GM12878 (cell line): ENCODE measurements at regions not wholly inside any gene's neighbourhood (a gene's known extent, or its start where the extent isn't known, plus 50 kb on each side); places are given as distances from the start of the nearest gene placed in this dataset.

ENCODE experiments used
- EZH2 ChIP-seq: IDR thresholded peaks from 2 replicates; pipeline ENCODE4 v1.6.1; 2012; ENCODE audit warnings: low read depth, mild to moderate bottlenecking, control low read depth, inconsistent platforms, low read length, borderline replicate concordance; ENCODE audit not compliant: control insufficient read depth
- GABPA ChIP-seq: IDR thresholded peaks from 2 replicates; pipeline ENCODE4 v1.6.1; 2014; ENCODE audit warnings: antibody characterized with exemption, low read depth, mild to moderate bottlenecking, inconsistent platforms
- HDAC2 ChIP-seq: fragments of 200-600 bp; sonication (generic); IDR thresholded peaks from 2 replicates; pipeline ENCODE4 v1.6.1; 2017
- MXI1 ChIP-seq: fragments of 150-350 bp; IDR thresholded peaks from 2 replicates; pipeline ENCODE4 v1.6.1; 2011; ENCODE audit warnings: low read depth, mild to moderate bottlenecking, inconsistent platforms, low read length, improper control_type of control experiment
- NFIC ChIP-seq: IDR thresholded peaks from 2 replicates; pipeline ENCODE4 v1.6.1; 2012; ENCODE audit warnings: low read depth, mild to moderate bottlenecking, inconsistent platforms, low read length, moderate library complexity
- POLR2A ChIP-seq: IDR thresholded peaks from 2 replicates; pipeline ENCODE4 v1.6.1; 2011; ENCODE audit warnings: low read depth, mild to moderate bottlenecking, low read length
- SPI1 ChIP-seq: IDR thresholded peaks from 2 replicates; pipeline ENCODE4 v1.6.1; 2011; ENCODE audit warnings: low read depth, mild to moderate bottlenecking, low read length, moderate library complexity, borderline replicate concordance; ENCODE audit not compliant: insufficient read depth
- STAT3 ChIP-seq: IDR thresholded peaks from 2 replicates; pipeline ENCODE4 v1.6.1; 2011; ENCODE audit warnings: low read depth, low read length, improper control_type of control experiment
- TF ChIP-seq, protein P1 (sequence below): IDR thresholded peaks from 2 replicates; pipeline ENCODE4 v1.6.1; 2012; ENCODE audit warnings: low read depth, low read length, improper control_type of control experiment
- TF ChIP-seq, protein P2 (sequence below), 3 experiments: IDR thresholded peaks in 2 of 3; conservative IDR thresholded peaks in 1 of 3; 2 replicates each; pipeline ENCODE4 v1.5.1; 2011; ENCODE audit warnings: low read depth in 3 of 3, low read length in 3 of 3, mild to moderate bottlenecking in 3 of 3, control low read depth in 2 of 3, moderate library complexity in 2 of 3, inconsistent platforms in 1 of 3, mixed read lengths in 1 of 3; ENCODE audit not compliant: control insufficient read depth in 2 of 3, insufficient read depth in 1 of 3; ENCODE audit errors: extremely low read depth in 1 of 3

GRCh38 chr5:2044041-2044440, 161.3 kb upstream of the IRX4 start:
- TF ChIP-seq MXI1 = no peak
- TF ChIP-seq STAT3 = no peak
- TF ChIP-seq GABPA = no peak
- TF ChIP-seq NFIC = no peak
- no peak for TF ChIP-seq SPI1
- no peak for TF ChIP-seq POLR2A
- TF ChIP-seq, protein P1, sequence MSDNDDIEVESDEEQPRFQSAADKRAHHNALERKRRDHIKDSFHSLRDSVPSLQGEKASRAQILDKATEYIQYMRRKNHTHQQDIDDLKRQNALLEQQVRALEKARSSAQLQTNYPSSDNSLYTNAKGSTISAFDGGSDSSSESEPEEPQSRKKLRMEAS = no peak
- TF ChIP-seq HDAC2 = no peak
- TF ChIP-seq, protein P2, sequence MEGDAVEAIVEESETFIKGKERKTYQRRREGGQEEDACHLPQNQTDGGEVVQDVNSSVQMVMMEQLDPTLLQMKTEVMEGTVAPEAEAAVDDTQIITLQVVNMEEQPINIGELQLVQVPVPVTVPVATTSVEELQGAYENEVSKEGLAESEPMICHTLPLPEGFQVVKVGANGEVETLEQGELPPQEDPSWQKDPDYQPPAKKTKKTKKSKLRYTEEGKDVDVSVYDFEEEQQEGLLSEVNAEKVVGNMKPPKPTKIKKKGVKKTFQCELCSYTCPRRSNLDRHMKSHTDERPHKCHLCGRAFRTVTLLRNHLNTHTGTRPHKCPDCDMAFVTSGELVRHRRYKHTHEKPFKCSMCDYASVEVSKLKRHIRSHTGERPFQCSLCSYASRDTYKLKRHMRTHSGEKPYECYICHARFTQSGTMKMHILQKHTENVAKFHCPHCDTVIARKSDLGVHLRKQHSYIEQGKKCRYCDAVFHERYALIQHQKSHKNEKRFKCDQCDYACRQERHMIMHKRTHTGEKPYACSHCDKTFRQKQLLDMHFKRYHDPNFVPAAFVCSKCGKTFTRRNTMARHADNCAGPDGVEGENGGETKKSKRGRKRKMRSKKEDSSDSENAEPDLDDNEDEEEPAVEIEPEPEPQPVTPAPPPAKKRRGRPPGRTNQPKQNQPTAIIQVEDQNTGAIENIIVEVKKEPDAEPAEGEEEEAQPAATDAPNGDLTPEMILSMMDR (IDR thresholded peaks at IDR 0.05 in 2 of 3, conservative IDR thresholded peaks at IDR 0.05 in 1 of 3; ENCODE audit: control insufficient read depth in 2 of 3, extremely low read depth in 1 of 3, insufficient read depth in 1 of 3, low read depth in 3 of 3, low read length in 3 of 3) = no peak
- no peak for TF ChIP-seq EZH2
